ENCODE measurements at regions not wholly inside any gene's neighbourhood (a gene's known extent, or its start where the extent isn't known, plus 50 kb on each side); places are given as distances from the start of the nearest gene placed in this dataset.
"Not testable (repeated sequence)": the region's sequence is repeated elsewhere in the genome, so short reads cannot be mapped to it uniquely, and the experiment has no call there.

DNA sequence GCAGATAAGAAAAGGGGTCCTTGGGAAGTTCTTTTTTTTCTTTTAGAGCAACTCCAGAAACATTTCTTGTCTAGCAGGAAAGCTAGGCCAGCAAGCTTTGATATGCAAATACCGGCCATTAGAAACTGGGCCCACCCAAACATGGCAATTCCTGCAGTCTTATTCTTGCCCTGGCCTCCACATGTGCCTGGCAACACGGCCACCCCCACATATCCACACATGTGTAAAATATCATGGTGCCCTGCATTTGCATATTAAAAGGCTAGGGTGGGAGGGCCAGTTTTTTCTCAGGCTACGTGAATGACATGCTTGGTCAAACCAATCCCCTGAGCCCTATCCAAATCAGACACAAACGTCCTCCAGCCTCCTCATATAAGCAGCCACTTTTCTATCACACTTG lies 171.7 kb upstream of the ZCCHC13 start:
- no peak overlapping the region for H3K4me3 ChIP-seq (ENCODE audit: low read depth, low read length)
- no peak for TF ChIP-seq CTCF (IDR thresholded peaks at IDR 0.05; ENCODE audit: borderline replicate concordance, insufficient read depth, low read depth, low read length)

DNA sequence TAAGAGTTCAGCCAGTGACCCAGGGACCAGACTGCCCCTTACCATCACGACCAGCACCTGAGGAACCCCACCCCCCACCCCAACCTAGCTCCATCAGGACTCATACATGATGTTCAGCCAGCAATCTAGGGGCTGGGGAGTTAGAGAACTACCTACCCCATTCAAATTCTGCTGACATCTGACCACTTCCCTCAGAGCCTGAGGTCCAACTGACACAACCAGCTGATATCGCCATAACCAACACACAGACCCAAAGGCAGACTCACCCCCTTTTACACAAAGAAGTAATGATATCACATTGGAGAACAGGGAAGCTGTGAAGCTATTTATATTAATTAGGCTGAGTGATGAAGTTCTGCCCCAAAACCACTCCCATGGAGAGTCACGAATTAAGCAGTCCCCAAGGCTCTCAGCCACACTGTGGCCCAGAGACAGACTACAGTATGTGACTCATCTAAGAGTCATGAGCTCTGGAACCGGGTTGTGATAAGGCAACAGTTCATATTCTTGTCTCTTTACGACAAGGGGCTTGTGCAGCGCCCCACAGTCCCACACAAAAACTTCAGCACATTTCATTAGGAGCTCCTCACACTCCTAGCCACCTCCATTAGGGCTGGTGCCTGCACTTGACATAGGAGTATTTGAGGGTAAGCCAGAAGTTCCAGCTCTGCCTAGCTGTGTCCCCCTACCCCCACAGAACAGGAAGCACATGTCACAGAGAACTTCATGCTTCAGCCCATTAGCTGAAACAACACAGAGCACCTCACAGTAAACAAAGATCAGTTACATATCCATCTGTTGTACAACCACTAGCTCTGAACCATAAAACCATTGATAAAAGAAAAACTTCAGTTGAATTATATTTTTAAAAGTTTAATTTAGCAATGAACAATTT lies 184.7 kb upstream of the ZCCHC13 start:
- no peak overlapping the region for H3K4me3 ChIP-seq (ENCODE audit: low read depth, low read length)
- TF ChIP-seq CTCF (IDR thresholded peaks at IDR 0.05; ENCODE audit: borderline replicate concordance, insufficient read depth, low read depth, low read length), result no peak

DNA sequence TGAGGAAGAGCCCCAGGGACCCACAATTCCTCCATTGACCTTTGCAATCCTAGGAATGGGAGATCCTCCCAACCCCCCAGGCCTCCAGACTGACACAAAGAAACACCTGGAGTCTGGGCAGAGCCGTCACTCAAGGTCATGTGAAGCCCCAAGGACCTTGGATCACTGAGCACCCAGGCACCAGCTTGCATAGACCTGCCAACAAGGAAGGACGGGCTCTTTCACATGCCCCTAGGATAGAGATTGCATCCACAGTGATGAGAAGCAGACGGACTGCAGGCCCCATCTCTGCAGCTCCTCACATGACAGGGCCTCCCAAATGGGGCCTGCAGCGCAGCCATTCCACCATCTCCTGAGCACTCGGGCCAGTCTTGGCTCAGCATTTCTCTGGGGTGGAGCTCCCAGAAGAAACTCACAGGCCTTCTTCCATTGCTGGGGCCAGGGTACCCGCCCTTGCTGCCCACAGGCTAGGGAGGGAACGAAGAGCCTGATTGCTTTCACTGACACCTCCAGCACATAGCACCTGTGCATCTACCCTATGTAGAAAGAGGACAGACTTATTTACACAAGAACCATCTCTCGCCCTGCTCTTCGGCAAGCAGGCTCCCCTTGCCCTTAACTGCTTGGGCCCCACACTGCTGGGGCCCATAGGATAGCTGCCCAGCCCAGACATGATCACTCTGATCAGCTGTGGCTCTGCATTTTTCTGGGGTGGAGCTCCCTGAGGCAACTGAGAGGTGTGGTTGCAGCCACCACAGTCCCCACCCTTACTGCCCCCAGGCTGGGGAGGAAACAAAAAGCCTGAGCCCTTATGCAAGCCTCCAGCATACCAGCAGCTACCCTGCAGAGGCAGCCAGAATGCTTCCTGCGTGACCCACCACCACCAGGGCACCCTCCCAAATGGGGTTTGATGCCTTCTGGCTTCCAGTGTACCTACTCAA lies 185.7 kb upstream of the ZCCHC13 start:
- no peak overlapping the region for H3K4me3 ChIP-seq (ENCODE audit: low read depth, low read length)
- TF ChIP-seq CTCF (IDR thresholded peaks at IDR 0.05; ENCODE audit: borderline replicate concordance, insufficient read depth, low read depth, low read length), result no peak

DNA sequence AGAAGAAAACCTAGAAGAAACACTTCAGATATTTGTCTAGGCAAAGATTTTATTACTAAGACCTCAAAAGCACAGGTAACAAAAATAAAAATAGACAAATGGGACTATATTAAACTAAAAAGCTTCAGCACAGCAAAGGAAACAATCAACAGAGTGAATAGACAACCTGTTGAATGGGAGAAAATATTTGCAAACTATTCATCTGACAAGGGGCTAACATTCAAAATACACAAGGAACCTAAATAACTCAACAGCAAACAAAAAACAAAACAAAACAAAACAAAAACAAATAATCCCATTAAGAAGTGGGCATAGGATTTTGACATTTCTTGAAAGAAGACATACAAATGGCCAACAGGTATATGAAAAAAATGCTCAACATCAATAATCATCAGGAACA lies 192.7 kb upstream of the ZCCHC13 start:
- H3K4me3 ChIP-seq (ENCODE audit: low read depth, low read length), result no peak overlapping the region
- TF ChIP-seq CTCF (IDR thresholded peaks at IDR 0.05; ENCODE audit: borderline replicate concordance, insufficient read depth, low read depth, low read length), result no peak

DNA sequence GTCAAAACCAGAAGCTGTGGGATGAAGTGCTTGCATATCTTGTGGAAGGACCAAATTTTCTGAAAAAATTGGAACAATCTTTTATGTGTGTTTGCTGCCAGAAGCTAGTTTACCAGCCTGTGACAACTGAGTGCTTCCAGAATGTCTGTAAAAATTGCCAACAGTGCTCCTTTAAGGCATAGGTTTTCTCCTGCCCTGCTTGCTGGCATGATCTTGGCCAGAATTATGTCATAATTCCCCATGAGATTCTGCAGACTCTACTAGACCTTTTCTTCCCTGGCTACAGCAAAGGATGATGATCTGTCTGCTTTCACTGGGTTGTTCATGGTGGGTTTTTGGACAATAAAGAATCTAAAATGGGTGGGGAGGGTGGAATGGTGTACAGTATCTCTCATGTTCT lies 196.3 kb upstream of the ZCCHC13 start:
- H3K4me3 ChIP-seq (ENCODE audit: low read depth, low read length), result no peak overlapping the region
- no peak for TF ChIP-seq CTCF (IDR thresholded peaks at IDR 0.05; ENCODE audit: borderline replicate concordance, insufficient read depth, low read depth, low read length)

GRCh38 chrX:74104356-74105015 lies 199.5 kb upstream of the ZCCHC13 start:
- H3K4me3 ChIP-seq (ENCODE audit: low read depth, low read length), result no peak overlapping the region
- no peak for TF ChIP-seq CTCF (IDR thresholded peaks at IDR 0.05; ENCODE audit: borderline replicate concordance, insufficient read depth, low read depth, low read length)

GRCh38 chrX:74098407-74098806 lies 205.6 kb upstream of the ZCCHC13 start:
- not testable (repeated sequence) for H3K4me3 ChIP-seq (ENCODE audit: low read depth, low read length)

Data from GM12875 (cell line).